Loucy (cell line): ENCODE measurements at regions not wholly inside any gene's neighbourhood (a gene's known extent, or its start where the extent isn't known, plus 50 kb on each side); places are given as distances from the start of the nearest gene placed in this dataset.

Experiments used
- H2AFZ ChIP-seq: fragments of 200-600 bp; sonication (generic); 2 replicates; pipeline ENCODE4 v1.6.0; 2016; ENCODE audit warnings: antibody characterized with exemption, mild to moderate bottlenecking, low read length, moderate library complexity
- H3F3A ChIP-seq: fragments of 200-600 bp; 2 replicates; pipeline ENCODE4 v1.6.0; 2016; ENCODE audit warnings: antibody characterized with exemption, low read depth, mild to moderate bottlenecking
- H3K27me3 ChIP-seq: fragments of 200-600 bp; sonication (generic); 2 replicates; pipeline ENCODE4 v1.6.1; 2014; ENCODE audit warnings: low read length, mild to moderate bottlenecking; ENCODE audit not compliant: insufficient read depth, poor library complexity, severe bottlenecking
- H3K36me3 ChIP-seq: fragments of 200-600 bp; sonication (generic); 2 replicates; pipeline ENCODE4 v1.6.1; 2016; ENCODE audit warnings: low read length; ENCODE audit not compliant: insufficient read depth
- H3K4me1 ChIP-seq: fragments of 200-600 bp; sonication (generic); 2 replicates; pipeline ENCODE4 v1.5.1; 2014; ENCODE audit warnings: low read length, mild to moderate bottlenecking; ENCODE audit not compliant: insufficient read depth, poor library complexity, severe bottlenecking
- H3K4me2 ChIP-seq: fragments of 200-600 bp; sonication (generic); 2 replicates; pipeline ENCODE4 v1.6.0; 2014; ENCODE audit warnings: antibody characterized with exemption, low read length, low read depth, mild to moderate bottlenecking; ENCODE audit not compliant: poor library complexity, severe bottlenecking
- H3K4me3 ChIP-seq: fragments of 200-600 bp; sonication (generic); 2 replicates; pipeline ENCODE4 v1.5.1; 2014; ENCODE audit warnings: low read length, mild to moderate bottlenecking, mixed read lengths; ENCODE audit not compliant: poor library complexity, severe bottlenecking
- H3K79me2 ChIP-seq: fragments of 200-600 bp; sonication (generic); 2 replicates; pipeline ENCODE4 v1.6.1; 2014; ENCODE audit warnings: low read length; ENCODE audit not compliant: insufficient read depth
- H3K9ac ChIP-seq: fragments of 200-600 bp; sonication (generic); 2 replicates; pipeline ENCODE4 v1.6.0; 2014; ENCODE audit warnings: mild to moderate bottlenecking, low read depth, low read length, moderate library complexity; ENCODE audit not compliant: poor library complexity, severe bottlenecking
- H3K9me2 ChIP-seq: fragments of 200-600 bp; sonication (generic); replicated peaks from 2 replicates; pipeline ENCODE4 v1.6.1; 2016; ENCODE audit warnings: low read depth, low read length, mixed read lengths
- H3K9me3 ChIP-seq: fragments of 200-600 bp; sonication (generic); 2 replicates; pipeline ENCODE4 v1.6.1; 2014; ENCODE audit warnings: mild to moderate bottlenecking, antibody characterized with exemption, low read length, low read depth; ENCODE audit not compliant: insufficient read depth
- H4K20me1 ChIP-seq: fragments of 200-600 bp; sonication (generic); 2 replicates; pipeline ENCODE4 v1.6.0; 2014; ENCODE audit warnings: antibody characterized with exemption, low read length, mild to moderate bottlenecking; ENCODE audit not compliant: insufficient read depth, poor library complexity, severe bottlenecking
- CTCF ChIP-seq: fragments of 200-600 bp; sonication (generic); conservative IDR thresholded peaks from 2 replicates; pipeline ENCODE4 v1.5.1; 2014; ENCODE audit warnings: mild to moderate bottlenecking, antibody characterized with exemption, low read length
- EZH2phosphoT487 ChIP-seq: fragments of 200-600 bp; IDR thresholded peaks from 2 replicates; pipeline ENCODE4 v1.6.1; 2018; ENCODE audit warnings: antibody characterized with exemption, mild to moderate bottlenecking, moderate library complexity, borderline replicate concordance

- no peak overlapping the region for H2AFZ ChIP-seq
- no peak overlapping the region for H3K9ac ChIP-seq
Measured at GRCh38 chr4:126719852-126720251, 912.9 kb upstream of the INTU start.

GRCh38 chr4:126725906-126726305 lies 906.9 kb upstream of the INTU start:
- H4K20me1 ChIP-seq = no peaks in the 10 kb centered on the region
- no peaks in the 10 kb centered on the region for H3K4me1 ChIP-seq
- no peak overlapping the region for H3K9ac ChIP-seq
- H3K9me2 ChIP-seq = no peaks in the 10 kb centered on the region
- H3K9me3 ChIP-seq = no peaks in the 10 kb centered on the region
- H3K4me2 ChIP-seq = no peak overlapping the region
- H3F3A ChIP-seq = no peaks in the 10 kb centered on the region
- H3K27me3 ChIP-seq = no peaks in the 10 kb centered on the region
- H2AFZ ChIP-seq = no peak overlapping the region
- H3K36me3 ChIP-seq = no peaks in the 10 kb centered on the region
- H3K4me3 ChIP-seq = no peak overlapping the region
- H3K79me2 ChIP-seq = no peaks in the 10 kb centered on the region
- TF ChIP-seq EZH2phosphoT487 = no peak
- TF ChIP-seq CTCF = no peak

More at GRCh38 chr4:126719852-126720251, 912.9 kb upstream of the INTU start:
- H3K79me2 ChIP-seq = no peaks in the 10 kb centered on the region
- H3K4me1 ChIP-seq = no peaks in the 10 kb centered on the region
- no peak overlapping the region for H3K4me3 ChIP-seq
- H4K20me1 ChIP-seq = no peaks in the 10 kb centered on the region
- no peak overlapping the region for H3K4me2 ChIP-seq
- no peaks in the 10 kb centered on the region for H3K27me3 ChIP-seq
- TF ChIP-seq CTCF (no peak), EZH2phosphoT487 (no peak)
- H3K9me2 ChIP-seq = no peaks in the 10 kb centered on the region
- H3K9me3 ChIP-seq = no peaks in the 10 kb centered on the region
- no peaks in the 10 kb centered on the region for H3F3A ChIP-seq
- H3K36me3 ChIP-seq = no peaks in the 10 kb centered on the region

DNA sequence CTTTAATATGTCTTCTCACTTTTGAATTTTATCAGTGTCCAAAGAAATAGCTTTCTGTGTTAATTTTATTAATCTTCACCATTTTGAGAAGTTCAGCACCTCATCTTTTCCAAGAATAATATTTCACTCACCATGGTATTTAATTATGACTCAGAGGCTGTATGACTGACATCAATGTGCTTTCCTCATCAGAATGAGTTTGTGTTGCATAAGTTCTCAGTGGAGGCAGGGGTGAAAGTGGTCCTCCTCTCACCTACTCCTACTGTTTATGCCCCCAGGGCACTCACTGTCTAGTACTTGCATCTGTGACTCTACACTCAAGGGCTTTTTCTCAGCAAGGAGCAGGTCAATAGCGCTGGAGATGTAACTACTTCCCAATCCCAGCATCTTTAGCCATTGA lies 905.3 kb upstream of the INTU start:
- no peaks in the 10 kb centered on the region for H3K36me3 ChIP-seq
- H3K27me3 ChIP-seq = no peaks in the 10 kb centered on the region
- no peaks in the 10 kb centered on the region for H3K79me2 ChIP-seq
- no peaks in the 10 kb centered on the region for H3K4me1 ChIP-seq
- no peak overlapping the region for H3K4me2 ChIP-seq
- H3K9me3 ChIP-seq = no peaks in the 10 kb centered on the region
- no peak overlapping the region for H2AFZ ChIP-seq
- H3F3A ChIP-seq = no peaks in the 10 kb centered on the region
- H3K4me3 ChIP-seq = no peak overlapping the region
- H3K9ac ChIP-seq = no peak overlapping the region
- TF ChIP-seq EZH2phosphoT487 (no peak), CTCF (no peak)
- H3K9me2 ChIP-seq = no peaks in the 10 kb centered on the region
- no peaks in the 10 kb centered on the region for H4K20me1 ChIP-seq
